PC-9 (cell line): ENCODE measurements at regions not wholly inside any gene's neighbourhood (a gene's known extent, or its start where the extent isn't known, plus 50 kb on each side); places are given as distances from the start of the nearest gene placed in this dataset.

Experiments
- CTCF ChIP-seq: fragments of 200-600 bp; sonication (generic); conservative IDR thresholded peaks from 2 replicates; pipeline ENCODE4 v1.6.1; 2017; ENCODE audit warnings: mixed run types, antibody characterized with exemption, mild to moderate bottlenecking, moderate library complexity
- EZH2 ChIP-seq: fragments of 200-600 bp; sonication (generic); IDR thresholded peaks from 2 replicates; pipeline ENCODE4 v1.8.0; 2017; ENCODE audit warnings: antibody characterized with exemption, low read depth

DNA sequence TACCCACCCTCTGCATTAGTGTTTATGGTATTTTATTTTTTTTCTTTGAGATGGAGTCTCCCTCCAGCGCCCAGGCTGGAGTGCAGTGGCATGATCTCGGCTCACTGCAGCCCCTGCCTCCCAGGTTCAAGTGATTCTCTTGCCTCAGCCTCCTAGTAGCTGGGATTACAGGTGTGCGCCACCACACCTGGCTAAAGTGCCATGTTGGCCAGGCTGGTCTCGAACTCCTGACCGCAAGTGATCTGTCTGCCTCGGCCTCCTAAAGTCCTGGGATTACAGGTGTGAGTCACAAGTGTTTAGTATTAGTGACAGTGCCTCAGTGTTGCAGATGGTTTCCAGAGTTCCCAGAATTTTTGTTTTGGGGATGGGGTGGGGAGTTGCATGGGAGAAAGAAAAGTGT is 120.3 kb downstream of the NPY start:
- no peak for TF ChIP-seq CTCF
- TF ChIP-seq EZH2, result no peak
